ENCODE measurements at regions not wholly inside any gene's neighbourhood (a gene's known extent, or its start where the extent isn't known, plus 50 kb on each side); places are given as distances from the start of the nearest gene placed in this dataset.

DNA sequence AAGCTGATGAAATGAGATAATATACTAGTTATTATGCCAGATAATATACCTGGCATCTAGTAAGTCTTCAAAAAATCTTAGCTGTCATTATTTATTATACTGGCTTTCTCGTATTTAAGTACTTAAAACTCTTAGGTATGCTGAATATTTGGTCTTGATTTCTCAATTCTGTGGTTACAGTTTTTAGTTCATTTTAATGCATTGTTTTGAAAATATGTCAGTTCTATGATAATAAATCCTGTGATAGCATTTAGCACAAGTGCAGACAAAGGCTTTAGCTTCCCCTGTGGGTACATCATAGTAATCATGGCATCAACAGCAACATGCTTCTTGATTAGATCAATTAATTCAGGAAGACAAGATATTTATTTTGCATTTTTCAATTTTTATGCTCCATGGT is 133.0 kb downstream of the SMC2 start:
- CTCF ChIA-PET = no interaction called here
- dilution Hi-C loops (cut with MboI; ENCODE audit: extremely low pct_ligation_motif_present, low sequenced_read_pairs) = no loop called here

DNA sequence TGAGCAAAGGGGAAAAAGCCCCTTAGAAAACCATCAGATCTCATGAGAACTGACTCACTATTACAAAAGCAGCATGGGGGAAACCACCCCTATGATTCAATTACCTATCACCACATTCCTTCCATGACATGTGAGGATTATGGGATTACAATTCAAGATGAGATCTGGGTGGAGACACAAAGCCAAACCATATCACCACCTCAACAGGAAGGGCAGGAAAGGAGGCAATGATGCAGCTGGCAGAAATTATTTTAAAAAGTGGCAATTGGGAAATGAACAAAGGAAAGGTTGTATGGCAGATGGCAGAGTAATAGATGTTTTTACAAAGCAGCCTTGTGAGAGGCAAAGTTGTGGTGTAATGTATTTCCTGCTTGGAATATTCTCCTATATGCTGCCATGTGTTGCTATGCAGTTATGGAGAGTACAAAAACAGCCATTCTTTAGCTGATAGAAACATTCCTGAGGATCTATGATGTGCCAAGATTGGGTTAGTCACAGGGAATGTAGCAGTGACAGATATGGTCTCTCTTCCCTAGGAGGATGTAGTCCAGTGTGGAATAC is 138.8 kb downstream of the SMC2 start:
- no peak overlapping the region for H3K4me3 ChIP-seq (replicated peaks in 1 of 3; ENCODE audit: insufficient read depth in 1 of 3, low read depth in 1 of 3, low read length in 3 of 3)
- H3K9ac ChIP-seq (replicated peaks; ENCODE audit: extremely low read depth, insufficient read depth, low read length) = no peak overlapping the region
- H3K27me3 ChIP-seq (ENCODE audit: control insufficient read depth in 2 of 2, insufficient read depth in 2 of 2, low read length in 2 of 2) = no peaks in the 10 kb centered on the region
- H3K4me2 ChIP-seq (ENCODE audit: insufficient read depth, low read length) = no peak overlapping the region
- TF ChIP-seq GATA2 (IDR thresholded peaks at IDR 0.05; ENCODE audit: insufficient read depth, insufficient read length, low read depth, low read length) (peak; percentile 72), POLR2A (IDR thresholded peaks at IDR 0.05; ENCODE audit: low read depth, low read length) (no peak), EZH2 (IDR thresholded peaks at IDR 0.05; ENCODE audit: borderline replicate concordance, low read depth, low read length, severe bottlenecking) (no peak), MYC (IDR thresholded peaks at IDR 0.05; ENCODE audit: low read depth, low read length) (no peak), JUN (IDR thresholded peaks at IDR 0.05; ENCODE audit: borderline replicate concordance, insufficient read depth, insufficient read length, low read depth) (peak; percentile 2), POLR2AphosphoS5 (IDR thresholded peaks at IDR 0.05; ENCODE audit: insufficient read depth, low read depth, low read length) (no peak), FOS (IDR thresholded peaks at IDR 0.05; ENCODE audit: borderline replicate concordance, insufficient read depth, low read length) (peak; percentile 82)
- TF ChIP-seq, protein P1, sequence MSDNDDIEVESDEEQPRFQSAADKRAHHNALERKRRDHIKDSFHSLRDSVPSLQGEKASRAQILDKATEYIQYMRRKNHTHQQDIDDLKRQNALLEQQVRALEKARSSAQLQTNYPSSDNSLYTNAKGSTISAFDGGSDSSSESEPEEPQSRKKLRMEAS (IDR thresholded peaks at IDR 0.05; ENCODE audit: insufficient read depth, insufficient read length) = no peak
- TF ChIP-seq, protein P2, sequence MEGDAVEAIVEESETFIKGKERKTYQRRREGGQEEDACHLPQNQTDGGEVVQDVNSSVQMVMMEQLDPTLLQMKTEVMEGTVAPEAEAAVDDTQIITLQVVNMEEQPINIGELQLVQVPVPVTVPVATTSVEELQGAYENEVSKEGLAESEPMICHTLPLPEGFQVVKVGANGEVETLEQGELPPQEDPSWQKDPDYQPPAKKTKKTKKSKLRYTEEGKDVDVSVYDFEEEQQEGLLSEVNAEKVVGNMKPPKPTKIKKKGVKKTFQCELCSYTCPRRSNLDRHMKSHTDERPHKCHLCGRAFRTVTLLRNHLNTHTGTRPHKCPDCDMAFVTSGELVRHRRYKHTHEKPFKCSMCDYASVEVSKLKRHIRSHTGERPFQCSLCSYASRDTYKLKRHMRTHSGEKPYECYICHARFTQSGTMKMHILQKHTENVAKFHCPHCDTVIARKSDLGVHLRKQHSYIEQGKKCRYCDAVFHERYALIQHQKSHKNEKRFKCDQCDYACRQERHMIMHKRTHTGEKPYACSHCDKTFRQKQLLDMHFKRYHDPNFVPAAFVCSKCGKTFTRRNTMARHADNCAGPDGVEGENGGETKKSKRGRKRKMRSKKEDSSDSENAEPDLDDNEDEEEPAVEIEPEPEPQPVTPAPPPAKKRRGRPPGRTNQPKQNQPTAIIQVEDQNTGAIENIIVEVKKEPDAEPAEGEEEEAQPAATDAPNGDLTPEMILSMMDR (IDR thresholded peaks at IDR 0.05; ENCODE audit: extremely low read depth in 1 of 2, insufficient read depth in 1 of 2, low read depth in 1 of 2, low read length in 2 of 2) = no peak
- BruUV-seq (replicated peaks) = TSS peak; percentile 9
- ChIA-PET POLR2A (no interaction called here), CTCF (no interaction called here)
- peak overlapping the region; percentile 45 for H3K27ac ChIP-seq (ENCODE audit: insufficient read depth, low read depth, low read length)
- H3K36me3 ChIP-seq (ENCODE audit: control insufficient read depth in 2 of 2, extremely low read depth in 1 of 2, insufficient read depth in 2 of 2, low read length in 2 of 2) = no peaks in the 10 kb centered on the region
- no peaks in the 10 kb centered on the region for H3K9me3 ChIP-seq (replicated peaks; ENCODE audit: control insufficient read depth, insufficient read depth, low read length)
- dilution Hi-C loops (cut with MboI; ENCODE audit: extremely low pct_ligation_motif_present, low sequenced_read_pairs) (no loop called here), intact Hi-C loops (cut with micrococcal nuclease) (no loop called here)
- H3K4me1 ChIP-seq (ENCODE audit: control insufficient read depth, extremely low read depth, insufficient read depth, low read length) = no peaks in the 10 kb centered on the region
- no peaks in the 10 kb centered on the region for H3K79me2 ChIP-seq (ENCODE audit: control insufficient read depth, insufficient read depth, low read length)
- peak; percentile 66 for DNase-seq (ENCODE audit: low read depth, low spot score)
- H4K20me1 ChIP-seq (replicated peaks; ENCODE audit: control insufficient read depth, extremely low read depth, insufficient read depth, low read length) = no peaks in the 10 kb centered on the region
- no peaks in the 10 kb centered on the region for H3K9me1 ChIP-seq (replicated peaks; ENCODE audit: control insufficient read depth, extremely low read depth, insufficient read depth, low read length)
- FAIRE-seq = no peak
- H2AFZ ChIP-seq (ENCODE audit: low read depth, low read length) = no peak overlapping the region

More for the DNA sequence above, 133.0 kb downstream of the SMC2 start:
- FAIRE-seq (no peak), DNase-seq (ENCODE audit: low read depth, low spot score) (no peak)
- BruUV-seq (replicated peaks) = no TSS peak
- Histone ChIP-seq H3K9ac (replicated peaks; ENCODE audit: extremely low read depth, insufficient read depth, low read length) (no peak overlapping the region), H3K79me2 (ENCODE audit: control insufficient read depth, insufficient read depth, low read length) (no peaks in the 10 kb centered on the region), H3K4me2 (ENCODE audit: insufficient read depth, low read length) (no peak overlapping the region), H2AFZ (ENCODE audit: low read depth, low read length) (no peak overlapping the region), H4K20me1 (replicated peaks; ENCODE audit: control insufficient read depth, extremely low read depth, insufficient read depth, low read length) (no peaks in the 10 kb centered on the region), H3K27ac (ENCODE audit: insufficient read depth, low read depth, low read length) (no peak overlapping the region), H3K36me3 (ENCODE audit: control insufficient read depth in 2 of 2, extremely low read depth in 1 of 2, insufficient read depth in 2 of 2, low read length in 2 of 2) (no peaks in the 10 kb centered on the region), H3K4me1 (ENCODE audit: control insufficient read depth, extremely low read depth, insufficient read depth, low read length) (no peaks in the 10 kb centered on the region), H3K4me3 (replicated peaks in 1 of 3; ENCODE audit: insufficient read depth in 1 of 3, low read depth in 1 of 3, low read length in 3 of 3) (no peak overlapping the region), H3K27me3 (ENCODE audit: control insufficient read depth in 2 of 2, insufficient read depth in 2 of 2, low read length in 2 of 2) (no peaks in the 10 kb centered on the region), H3K9me1 (replicated peaks; ENCODE audit: control insufficient read depth, extremely low read depth, insufficient read depth, low read length) (no peaks in the 10 kb centered on the region), H3K9me3 (replicated peaks; ENCODE audit: control insufficient read depth, insufficient read depth, low read length) (no peaks in the 10 kb centered on the region)
- TF ChIP-seq GATA2 (IDR thresholded peaks at IDR 0.05; ENCODE audit: insufficient read depth, insufficient read length, low read depth, low read length) = no peak
- TF ChIP-seq, protein P1 (IDR thresholded peaks at IDR 0.05; ENCODE audit: insufficient read depth, insufficient read length) = no peak
- no peak for TF ChIP-seq FOS (IDR thresholded peaks at IDR 0.05; ENCODE audit: borderline replicate concordance, insufficient read depth, low read length)
- POLR2A ChIA-PET = no interaction called here
- intact Hi-C loops (cut with micrococcal nuclease) = no loop called here

Measured in endothelial cell of umbilical vein (primary cell).